ENCODE measurements at regions not wholly inside any gene's neighbourhood (a gene's known extent, or its start where the extent isn't known, plus 50 kb on each side); places are given as distances from the start of the nearest gene placed in this dataset.
"Not testable (repeated sequence)": the region's sequence is repeated elsewhere in the genome, so short reads cannot be mapped to it uniquely, and the experiment has no call there.

GRCh38 chr2:8586457-8587051 is 95.3 kb upstream of the ID2 start:
- no peak for DNase-seq (ENCODE audit: low read depth)

GRCh38 chr2:8587251-8587791 is 94.5 kb upstream of the ID2 start:
- DNase-seq (ENCODE audit: low read depth): no peak

- no peak for DNase-seq (ENCODE audit: low read depth)
Observed at GRCh38 chr2:8587920-8588830, 93.7 kb upstream of the ID2 start.

- no peak for DNase-seq (ENCODE audit: low read depth)
Observed at GRCh38 chr2:8588831-8589191, 93.0 kb upstream of the ID2 start.

GRCh38 chr2:8589721-8590120 is 92.1 kb upstream of the ID2 start:
- DNase-seq (ENCODE audit: low read depth): no peak

GRCh38 chr2:8590938-8591337 is 90.9 kb upstream of the ID2 start:
- DNase-seq (ENCODE audit: low read depth): no peak

- DNase-seq (ENCODE audit: low read depth): no peak
Observed at GRCh38 chr2:8592736-8593135, 89.1 kb upstream of the ID2 start.

- no peak for DNase-seq (ENCODE audit: low read depth)
Observed at GRCh38 chr2:8593243-8593642, 88.6 kb upstream of the ID2 start.

GRCh38 chr2:8594731-8595427 is 87.0 kb upstream of the ID2 start:
- DNase-seq (ENCODE audit: low read depth): no peak

GRCh38 chr2:8595428-8595805 is 86.4 kb upstream of the ID2 start:
- no peak for DNase-seq (ENCODE audit: low read depth)

GRCh38 chr2:8595811-8596600 is 85.8 kb upstream of the ID2 start:
- DNase-seq (ENCODE audit: low read depth): no peak

GRCh38 chr2:8597094-8597493 is 84.8 kb upstream of the ID2 start:
- DNase-seq (ENCODE audit: low read depth): no peak

GRCh38 chr2:8597559-8598225 is 84.2 kb upstream of the ID2 start:
- DNase-seq (ENCODE audit: low read depth): no peak

- no peak for DNase-seq (ENCODE audit: low read depth)
Observed at GRCh38 chr2:8598295-8599165, 83.3 kb upstream of the ID2 start.

GRCh38 chr2:8599421-8600242 is 82.2 kb upstream of the ID2 start:
- no peak for DNase-seq (ENCODE audit: low read depth)

GRCh38 chr2:8600456-8600855 is 81.4 kb upstream of the ID2 start:
- DNase-seq (ENCODE audit: low read depth): no peak

GRCh38 chr2:8602809-8603208 is 79.0 kb upstream of the ID2 start:
- DNase-seq (ENCODE audit: low read depth): no peak

- DNase-seq (ENCODE audit: low read depth): not testable (repeated sequence)
Observed at GRCh38 chr2:8603356-8603755, 78.5 kb upstream of the ID2 start.

GRCh38 chr2:8604262-8604661 is 77.6 kb upstream of the ID2 start:
- DNase-seq (ENCODE audit: low read depth): no peak

Data from activated T-cell treated with anti-CD3 and anti-CD28 coated beads for 1 hour (primary cell).